ENCODE measurements at regions not wholly inside any gene's neighbourhood (a gene's known extent, or its start where the extent isn't known, plus 50 kb on each side); places are given as distances from the start of the nearest gene placed in this dataset.

- Mint-ChIP-seq H3K27me3 (ENCODE audit: low read depth in 3 of 3) (peaks cover 0 to 2% (median 2%) of the 10 kb centered on the region in 3 donors), H3K9me3 (peaks cover 0 to 2% (median 0%) of the 10 kb centered on the region in 7 donors), H3K4me1 (peaks cover 19% of the 10 kb centered on the region), H3K36me3 (no peaks in the 10 kb centered on the region), H3K27ac (no peak overlapping the region), H3K4me3 (no peak overlapping the region)
- intact Hi-C loops (cut with micrococcal nuclease), result no loop called here
- Histone ChIP-seq H3K4me1 (ENCODE audit: control insufficient read depth in 1 of 2, insufficient read depth in 2 of 2, low read length in 2 of 2) (peaks cover 6 to 14% of the 10 kb centered on the region in 2 donors), H3K9me3 (replicated peaks in 1 of 2; ENCODE audit: control insufficient read depth in 1 of 2, insufficient read depth in 1 of 2, low read length in 2 of 2) (no peaks in the 10 kb centered on the region), H3K36me3 (replicated peaks in 1 of 2; ENCODE audit: control insufficient read depth in 1 of 2, insufficient read depth in 2 of 2, low read length in 2 of 2) (no peaks in the 10 kb centered on the region), H3K4me2 (replicated peaks; ENCODE audit: extremely low read depth, low read length, poor library complexity, severe bottlenecking) (no peak overlapping the region), H2AFZ (ENCODE audit: insufficient read depth, low read depth, low read length, poor library complexity, severe bottlenecking) (no peak overlapping the region), H3K79me2 (ENCODE audit: insufficient read depth, low read length) (no peaks in the 10 kb centered on the region), H3K9ac (ENCODE audit: insufficient read depth, low read length, poor library complexity, severe bottlenecking) (no peak overlapping the region), H3K4me3 (replicated peaks in 1 of 3; ENCODE audit: low read depth in 2 of 3, low read length in 3 of 3) (no peak overlapping the region), H3K27ac (ENCODE audit: low read depth in 1 of 2, low read length in 2 of 2) (no peak overlapping the region), H4K20me1 (ENCODE audit: insufficient read depth, low read length) (no peaks in the 10 kb centered on the region), H3K27me3 (ENCODE audit: control insufficient read depth in 2 of 2, insufficient read depth in 2 of 2, low read length in 2 of 2) (no peaks in the 10 kb centered on the region)
- no peak for DNase-seq
- no peak for TF ChIP-seq CTCF (IDR thresholded peaks at IDR 0.05)
- no CpG with 5 or more reads among the region's 2 CpGs for WGBS (ENCODE audit: insufficient coverage)
Observed at GRCh38 chr5:143660625-143661024, 151.3 kb upstream of the HMHB1 start.

GRCh38 chr5:143659599-143660238 is 152.2 kb upstream of the HMHB1 start:
- TF ChIP-seq CTCF (IDR thresholded peaks at IDR 0.05), result no peak

More at GRCh38 chr5:143659599-143660238, 152.2 kb upstream of the HMHB1 start:
- peaks cover 0 to 2% (median 0%) of the 10 kb centered on the region in 7 donors for H3K9me3 Mint-ChIP-seq
- no CpG with 5 or more reads among the region's 3 CpGs for WGBS (ENCODE audit: insufficient coverage)
- no peak overlapping the region for H2AFZ ChIP-seq (ENCODE audit: insufficient read depth, low read depth, low read length, poor library complexity, severe bottlenecking)
- H3K27me3 Mint-ChIP-seq (ENCODE audit: low read depth in 3 of 3), result peaks cover 0 to 2% (median 2%) of the 10 kb centered on the region in 3 donors
- peaks cover 6 to 14% of the 10 kb centered on the region in 2 donors for H3K4me1 ChIP-seq (ENCODE audit: control insufficient read depth in 1 of 2, insufficient read depth in 2 of 2, low read length in 2 of 2)
- H3K4me3 Mint-ChIP-seq, result no peak overlapping the region
- H3K4me2 ChIP-seq (replicated peaks; ENCODE audit: extremely low read depth, low read length, poor library complexity, severe bottlenecking), result no peak overlapping the region
- no peak overlapping the region for H3K27ac ChIP-seq (ENCODE audit: low read depth in 1 of 2, low read length in 2 of 2)
- no peak for DNase-seq
- intact Hi-C loops (cut with micrococcal nuclease), result no loop called here
- no peaks in the 10 kb centered on the region for H3K36me3 ChIP-seq (replicated peaks in 1 of 2; ENCODE audit: control insufficient read depth in 1 of 2, insufficient read depth in 2 of 2, low read length in 2 of 2)
- H3K79me2 ChIP-seq (ENCODE audit: insufficient read depth, low read length), result no peaks in the 10 kb centered on the region
- H3K27me3 ChIP-seq (ENCODE audit: control insufficient read depth in 2 of 2, insufficient read depth in 2 of 2, low read length in 2 of 2), result no peaks in the 10 kb centered on the region
- H3K9me3 ChIP-seq (replicated peaks in 1 of 2; ENCODE audit: control insufficient read depth in 1 of 2, insufficient read depth in 1 of 2, low read length in 2 of 2), result no peaks in the 10 kb centered on the region
- H4K20me1 ChIP-seq (ENCODE audit: insufficient read depth, low read length), result no peaks in the 10 kb centered on the region
- H3K9ac ChIP-seq (ENCODE audit: insufficient read depth, low read length, poor library complexity, severe bottlenecking), result no peak overlapping the region
- no peaks in the 10 kb centered on the region for H3K36me3 Mint-ChIP-seq
- H3K27ac Mint-ChIP-seq, result no peak overlapping the region
- peaks cover 19% of the 10 kb centered on the region for H3K4me1 Mint-ChIP-seq
- H3K4me3 ChIP-seq (replicated peaks in 1 of 3; ENCODE audit: low read depth in 2 of 3, low read length in 3 of 3), result no peak overlapping the region
